ENCODE measurements at regions not wholly inside any gene's neighbourhood (a gene's known extent, or its start where the extent isn't known, plus 50 kb on each side); places are given as distances from the start of the nearest gene placed in this dataset.

DNA sequence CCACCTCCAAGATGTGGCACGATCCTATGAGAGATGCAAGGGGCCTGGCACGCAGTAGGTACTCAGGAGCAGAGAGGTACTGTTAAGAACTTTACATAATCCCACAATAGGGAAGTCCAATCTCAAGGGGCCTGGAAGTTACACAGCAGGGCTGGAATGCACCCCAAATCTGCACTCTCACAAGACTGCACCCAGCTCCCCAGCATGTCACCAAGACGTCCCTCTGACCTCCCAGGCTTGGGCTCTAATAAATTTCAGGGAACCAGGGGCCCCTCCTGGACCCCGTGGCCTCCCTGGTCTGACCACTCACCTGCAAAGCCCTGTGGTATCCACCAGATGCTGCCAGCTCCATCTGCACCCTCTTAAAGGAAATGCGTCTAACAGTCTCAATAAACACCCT is 94.9 kb downstream of the OAT start:
- H3K9me3 ChIP-seq = no peaks in the 10 kb centered on the region
- intact Hi-C loops (cut with DNase I; ENCODE audit: low total_unique reads) = no loop called here
- no peaks in the 10 kb centered on the region for H3K27me3 ChIP-seq
- TF ChIP-seq, protein P1, sequence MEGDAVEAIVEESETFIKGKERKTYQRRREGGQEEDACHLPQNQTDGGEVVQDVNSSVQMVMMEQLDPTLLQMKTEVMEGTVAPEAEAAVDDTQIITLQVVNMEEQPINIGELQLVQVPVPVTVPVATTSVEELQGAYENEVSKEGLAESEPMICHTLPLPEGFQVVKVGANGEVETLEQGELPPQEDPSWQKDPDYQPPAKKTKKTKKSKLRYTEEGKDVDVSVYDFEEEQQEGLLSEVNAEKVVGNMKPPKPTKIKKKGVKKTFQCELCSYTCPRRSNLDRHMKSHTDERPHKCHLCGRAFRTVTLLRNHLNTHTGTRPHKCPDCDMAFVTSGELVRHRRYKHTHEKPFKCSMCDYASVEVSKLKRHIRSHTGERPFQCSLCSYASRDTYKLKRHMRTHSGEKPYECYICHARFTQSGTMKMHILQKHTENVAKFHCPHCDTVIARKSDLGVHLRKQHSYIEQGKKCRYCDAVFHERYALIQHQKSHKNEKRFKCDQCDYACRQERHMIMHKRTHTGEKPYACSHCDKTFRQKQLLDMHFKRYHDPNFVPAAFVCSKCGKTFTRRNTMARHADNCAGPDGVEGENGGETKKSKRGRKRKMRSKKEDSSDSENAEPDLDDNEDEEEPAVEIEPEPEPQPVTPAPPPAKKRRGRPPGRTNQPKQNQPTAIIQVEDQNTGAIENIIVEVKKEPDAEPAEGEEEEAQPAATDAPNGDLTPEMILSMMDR (IDR thresholded peaks at IDR 0.05 in 4 of 5, conservative IDR thresholded peaks at IDR 0.05 in 1 of 5) = no peak
- no peak for DNase-seq
- in situ Hi-C loops (cut with MboI; ENCODE audit: low sequenced_read_pairs in 4 of 4) = no loop called here
- no peak for ATAC-seq
- H3K27ac ChIP-seq = no peak overlapping the region
- no peaks in the 10 kb centered on the region for H3K36me3 ChIP-seq
- H3K4me1 ChIP-seq = no peaks in the 10 kb centered on the region
- H3K4me3 ChIP-seq = no peak overlapping the region

DNA sequence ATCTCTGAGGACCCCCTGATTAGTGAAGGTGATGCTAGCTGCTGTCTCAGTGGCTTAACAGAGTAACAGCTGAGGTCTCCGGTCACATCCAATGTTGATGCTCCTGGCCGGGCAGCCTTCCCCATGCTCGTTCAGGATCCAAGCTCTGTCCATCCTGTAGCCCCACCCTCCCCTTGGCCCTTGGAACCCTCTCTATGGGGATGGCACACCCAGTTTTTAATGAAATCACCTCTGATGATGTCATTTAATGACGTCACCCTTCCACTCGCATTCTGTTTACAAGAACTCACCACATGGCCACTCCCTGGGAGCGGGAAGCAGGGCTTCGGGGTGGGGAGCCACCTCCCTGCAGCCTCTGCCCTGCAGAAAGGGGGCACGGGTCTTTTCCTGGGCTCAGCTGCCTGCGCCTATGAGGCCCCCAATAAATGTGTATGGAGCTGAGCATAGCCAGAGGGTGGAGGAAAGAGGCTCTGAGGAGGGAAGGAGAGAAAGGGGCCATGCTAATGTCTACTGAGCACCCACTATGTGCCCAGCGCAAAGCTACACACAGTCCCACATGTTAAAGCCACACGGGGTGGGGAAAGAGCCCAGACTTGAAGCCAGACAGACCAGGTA is 95.5 kb downstream of the OAT start:
- no peak for ATAC-seq
- in situ Hi-C loops (cut with MboI; ENCODE audit: low sequenced_read_pairs in 4 of 4) = no loop called here

DNA sequence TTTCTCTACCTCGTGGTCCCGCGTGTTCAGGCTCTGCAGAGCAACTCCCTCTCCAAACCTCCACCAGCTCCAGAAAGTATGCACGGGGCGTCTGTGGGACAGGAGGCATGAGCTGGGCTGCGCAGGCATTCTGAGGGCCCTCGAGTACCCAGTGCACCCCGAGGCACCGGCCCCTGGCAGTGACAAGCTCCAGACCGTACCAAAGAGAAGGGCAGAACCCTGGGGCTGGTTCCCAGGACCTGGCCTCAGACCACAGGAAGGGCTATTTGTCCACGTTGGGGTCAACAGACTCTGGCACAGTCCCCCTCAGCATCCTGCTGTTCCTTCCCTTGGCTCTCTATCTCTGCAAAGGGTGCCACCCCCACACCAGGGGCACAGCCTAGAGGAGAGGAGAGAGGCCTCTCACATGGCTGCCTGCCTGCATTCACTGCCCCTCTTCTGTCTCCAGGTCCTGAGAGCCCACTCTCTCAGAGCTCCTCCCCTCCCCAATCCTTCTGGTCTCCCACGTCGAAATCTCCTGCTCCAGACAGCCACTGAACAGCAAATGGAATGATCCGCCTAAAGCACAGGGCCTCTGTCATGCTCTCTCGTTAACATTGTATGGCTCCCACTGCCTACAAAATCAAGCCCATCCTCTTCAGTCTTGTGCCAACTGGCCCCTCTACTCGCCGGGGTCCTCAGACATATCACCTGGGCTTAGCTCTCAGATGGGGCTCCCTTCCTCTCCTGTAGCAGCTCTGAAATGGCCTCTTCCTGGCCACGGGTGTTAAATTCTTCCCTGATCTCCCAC is 96.3 kb downstream of the OAT start:
- Histone ChIP-seq H3K4me1 (no peaks in the 10 kb centered on the region), H3K27ac (no peak overlapping the region), H3K36me3 (no peaks in the 10 kb centered on the region), H3K27me3 (no peaks in the 10 kb centered on the region), H3K4me3 (no peak overlapping the region), H3K9me3 (no peaks in the 10 kb centered on the region)
- no peak for TF ChIP-seq POLR2A (IDR thresholded peaks at IDR 0.05)
- TF ChIP-seq, protein P1 (IDR thresholded peaks at IDR 0.05 in 4 of 5, conservative IDR thresholded peaks at IDR 0.05 in 1 of 5) = no peak
- in situ Hi-C loops (cut with MboI; ENCODE audit: low sequenced_read_pairs in 4 of 4) = no loop called here
- no peak for DNase-seq
- intact Hi-C loops (cut with DNase I; ENCODE audit: low total_unique reads) = no loop called here
- ATAC-seq = no peak

More for the DNA sequence above, 95.5 kb downstream of the OAT start:
- Histone ChIP-seq H3K36me3 (no peaks in the 10 kb centered on the region), H3K4me1 (no peaks in the 10 kb centered on the region), H3K9me3 (no peaks in the 10 kb centered on the region), H3K4me3 (no peak overlapping the region), H3K27ac (no peak overlapping the region), H3K27me3 (no peaks in the 10 kb centered on the region)
- TF ChIP-seq POLR2A (IDR thresholded peaks at IDR 0.05) = no peak
- TF ChIP-seq, protein P1 (IDR thresholded peaks at IDR 0.05 in 4 of 5, conservative IDR thresholded peaks at IDR 0.05 in 1 of 5) = no peak
- no peak for DNase-seq
- intact Hi-C loops (cut with DNase I; ENCODE audit: low total_unique reads) = no loop called here

DNA sequence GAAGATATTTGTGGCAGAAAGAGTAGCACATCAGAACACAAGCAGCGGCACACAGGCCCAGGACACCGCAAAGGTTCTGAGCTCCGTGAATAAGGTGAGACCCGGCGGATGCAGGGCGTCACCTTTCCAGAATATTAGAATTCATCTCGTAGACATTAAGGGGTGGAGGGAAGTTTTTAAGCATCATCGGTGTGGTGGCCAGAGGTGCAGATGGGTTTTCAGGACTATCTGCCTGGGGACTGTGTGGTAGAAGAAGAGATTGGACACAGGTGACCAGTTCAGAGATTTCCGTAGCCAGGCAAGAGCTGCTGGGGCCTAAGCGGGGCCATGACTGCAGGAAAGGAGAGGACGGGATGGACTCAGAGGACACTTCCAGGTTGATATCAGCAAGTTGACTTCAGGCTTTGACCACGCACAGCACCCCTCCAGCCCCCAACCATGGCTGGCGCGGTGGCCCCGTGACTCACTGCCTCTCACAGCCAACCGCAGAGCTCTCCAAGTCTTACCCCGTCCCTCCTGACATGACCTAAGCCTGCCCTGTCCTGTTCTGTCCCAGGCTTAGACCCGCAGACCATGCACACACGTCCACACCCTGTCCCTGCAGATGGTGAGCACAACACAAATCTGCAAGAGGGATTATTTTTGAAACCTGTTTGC is 97.2 kb downstream of the OAT start:
- intact Hi-C loops (cut with DNase I; ENCODE audit: low total_unique reads) = no loop called here
- no peak for TF ChIP-seq POLR2A (IDR thresholded peaks at IDR 0.05)
- TF ChIP-seq, protein P1 (IDR thresholded peaks at IDR 0.05 in 4 of 5, conservative IDR thresholded peaks at IDR 0.05 in 1 of 5) = no peak
- Histone ChIP-seq H3K27ac (no peak overlapping the region), H3K27me3 (no peaks in the 10 kb centered on the region), H3K4me1 (no peaks in the 10 kb centered on the region), H3K9me3 (no peaks in the 10 kb centered on the region), H3K36me3 (no peaks in the 10 kb centered on the region), H3K4me3 (no peak overlapping the region)
- in situ Hi-C loops (cut with MboI; ENCODE audit: low sequenced_read_pairs in 4 of 4) = no loop called here
- ATAC-seq = no peak
- DNase-seq = no peak

Measured in gastrocnemius medialis (tissue), 4 donors.